IMR-90 (cell line): ENCODE measurements at regions not wholly inside any gene's neighbourhood (a gene's known extent, or its start where the extent isn't known, plus 50 kb on each side); places are given as distances from the start of the nearest gene placed in this dataset.

Experiments
- ATAC-seq: fragments of 200-7000 bp; cut with Tn5 transposase; 2 replicates; pipeline ENCODE4 v1.9.1; 2020; ENCODE audit warnings: low read depth, mild to moderate bottlenecking, moderate library complexity
- BruUV-seq: library from RNA; stranded (reverse); fragments of 400-500 nt; replicated peaks from 2 replicates; lab custom pipeline; 2021; lab: Mats Ljungman, UMichigan
- CTCF ChIA-PET: fragments of 300-600 bp; formaldehyde crosslinking; extraction: SDS; loops from one replicate; lab custom pipeline; 2021; ENCODE audit warnings: antibody characterized with exemption; lab: Yijun Ruan, JAX
- POLR2A ChIA-PET: fragments of 300-600 bp; sonication (Branson Sonifier 250); formaldehyde crosslinking; loops from one replicate; lab custom pipeline; 2022; ENCODE audit warnings: antibody characterized with exemption; ENCODE audit not compliant: unreplicated experiment; lab: Charles Lee
- DNase-seq: peaks from one replicate; pipeline ENCODE4 v3.0.0; 2013
- H2AFZ ChIP-seq: replicated peaks from 2 replicates; pipeline ENCODE3; 2013; ENCODE audit warnings: low read length, mild to moderate bottlenecking; ENCODE audit not compliant: poor library complexity
- H2AK5ac ChIP-seq: 2 replicates; pipeline ENCODE4 v1.6.1; 2013; ENCODE audit warnings: low read depth, low read length, inconsistent platforms
- H2AK9ac ChIP-seq: replicated peaks from 2 replicates; pipeline ENCODE3; 2013; ENCODE audit warnings: mild to moderate bottlenecking, low read depth, low read length, moderate library complexity; ENCODE audit not compliant: poor library complexity
- H2BK120ac ChIP-seq: 2 replicates; pipeline ENCODE4 v1.6.1; 2013; ENCODE audit warnings: low read depth, low read length, inconsistent platforms
- H2BK15ac ChIP-seq: 3 replicates; pipeline ENCODE4 v1.6.1; 2013; ENCODE audit warnings: low read depth, low read length, inconsistent platforms
- H2BK20ac ChIP-seq: 2 replicates; pipeline ENCODE4 v1.6.1; 2013; ENCODE audit warnings: low read depth, mild to moderate bottlenecking, inconsistent platforms, low read length, moderate library complexity
- H2BK5ac ChIP-seq: 2 replicates; pipeline ENCODE4 v1.6.1; 2013; ENCODE audit warnings: mild to moderate bottlenecking, low read depth, low read length, inconsistent platforms; ENCODE audit not compliant: poor library complexity, severe bottlenecking
- H3K14ac ChIP-seq: replicated peaks from 2 replicates; pipeline ENCODE4 v1.6.1; 2013; ENCODE audit warnings: low read depth, low read length, inconsistent platforms
- H3K18ac ChIP-seq: 2 replicates; pipeline ENCODE4 v1.6.1; 2013; ENCODE audit warnings: low read depth, low read length, control low read depth
- H3K23ac ChIP-seq: 2 replicates; pipeline ENCODE4 v1.6.1; 2013; ENCODE audit warnings: low read depth, low read length, inconsistent platforms
- H3K27ac ChIP-seq: 2 replicates; pipeline ENCODE4 v1.5.1; 2013; ENCODE audit warnings: mild to moderate bottlenecking, control low read depth, low read length; ENCODE audit not compliant: insufficient read depth
- H3K27me3 ChIP-seq: 2 replicates; pipeline ENCODE4 v1.6.1; 2013; ENCODE audit warnings: low read length; ENCODE audit not compliant: control insufficient read depth, insufficient read depth
- H3K36me3 ChIP-seq: 2 replicates; pipeline ENCODE4 v1.6.1; 2013; ENCODE audit warnings: low read length, mixed read lengths; ENCODE audit not compliant: control insufficient read depth, insufficient read depth
- H3K4ac ChIP-seq: 2 replicates; pipeline ENCODE4 v1.6.1; 2013; ENCODE audit warnings: low read depth, low read length, inconsistent platforms
- H3K4me1 ChIP-seq: 2 replicates; pipeline ENCODE4 v1.6.1; 2013; ENCODE audit warnings: low read length, mixed read lengths; ENCODE audit not compliant: control insufficient read depth, insufficient read depth
- H3K4me2 ChIP-seq: 2 replicates; pipeline ENCODE4 v1.6.1; 2013; ENCODE audit warnings: low read depth, mild to moderate bottlenecking, control low read depth, low read length, moderate library complexity
- H3K4me3 ChIP-seq: 2 replicates; pipeline ENCODE4 v1.5.1; 2013; ENCODE audit warnings: low read depth, mild to moderate bottlenecking, control low read depth, low read length, moderate library complexity; ENCODE audit not compliant: insufficient read depth
- H3K56ac ChIP-seq: 2 replicates; pipeline ENCODE4 v1.6.1; 2013; ENCODE audit warnings: low read length, inconsistent platforms; ENCODE audit not compliant: insufficient read depth; ENCODE audit errors: extremely low read depth
- H3K79me1 ChIP-seq, 2 experiments: 2 replicates each; pipeline ENCODE4 v1.6.1; 2013; ENCODE audit warnings: low read length in 2 of 2, inconsistent platforms in 1 of 2, low read depth in 1 of 2
- H3K9ac ChIP-seq: 2 replicates; pipeline ENCODE4 v1.6.1; 2013; ENCODE audit warnings: low read depth, low read length, control low read depth
- H3K9me1 ChIP-seq: 2 replicates; pipeline ENCODE4 v1.6.1; 2013; ENCODE audit warnings: low read length, inconsistent platforms; ENCODE audit not compliant: insufficient read depth
- H3K9me3 ChIP-seq: 2 replicates; pipeline ENCODE4 v1.6.1; 2013; ENCODE audit warnings: low read length; ENCODE audit not compliant: control insufficient read depth, insufficient read depth
- H4K20me1 ChIP-seq: 2 replicates; pipeline ENCODE4 v1.6.1; 2013; ENCODE audit warnings: low read length, inconsistent platforms; ENCODE audit not compliant: insufficient read depth
- H4K5ac ChIP-seq: 2 replicates; pipeline ENCODE4 v1.6.1; 2013; ENCODE audit warnings: mild to moderate bottlenecking, low read depth, low read length, control low read depth
- H4K8ac ChIP-seq, 2 experiments: 2 replicates each; pipeline ENCODE4 v1.6.1; 2013; ENCODE audit warnings: low read depth in 2 of 2, low read length in 2 of 2, control low read depth in 1 of 2, inconsistent platforms in 1 of 2
- H4K91ac ChIP-seq: 2 replicates; pipeline ENCODE4 v1.6.1; 2013; ENCODE audit warnings: low read depth, low read length, inconsistent platforms; ENCODE audit not compliant: insufficient read depth
- BHLHE40 ChIP-seq: fragments of 150-350 bp; IDR thresholded peaks from 2 replicates; pipeline ENCODE4 v1.6.1; 2016; ENCODE audit warnings: mild to moderate bottlenecking, low read depth, low read length
- CEBPB ChIP-seq: IDR thresholded peaks from 2 replicates; pipeline ENCODE4 v1.6.1; 2012; ENCODE audit warnings: low read depth, low read length, improper control_type of control experiment
- CHD1 ChIP-seq: IDR thresholded peaks from 2 replicates; pipeline ENCODE4 v1.6.1; 2012; ENCODE audit warnings: low read depth, low read length, improper control_type of control experiment
- CTCF ChIP-seq: conservative IDR thresholded peaks from 2 replicates; pipeline ENCODE4 v1.5.1; 2012; ENCODE audit warnings: mild to moderate bottlenecking, low read depth, low read length, improper control_type of control experiment
- ELK1 ChIP-seq: fragments of 150-350 bp; IDR thresholded peaks from 2 replicates; pipeline ENCODE4 v1.6.1; 2016; ENCODE audit warnings: low read depth, mild to moderate bottlenecking, low read length, moderate library complexity, borderline replicate concordance
- FOS ChIP-seq: fragments of 150-350 bp; IDR thresholded peaks from 2 replicates; pipeline ENCODE4 v1.6.1; 2016; ENCODE audit warnings: low read depth, low read length
- MAFK ChIP-seq: IDR thresholded peaks from 2 replicates; pipeline ENCODE4 v1.6.1; 2012; ENCODE audit warnings: low read depth, low read length, improper control_type of control experiment
- MAZ ChIP-seq: IDR thresholded peaks from 2 replicates; pipeline ENCODE4 v1.6.1; 2012; ENCODE audit warnings: low read depth, mild to moderate bottlenecking, low read length, improper control_type of control experiment, moderate library complexity, borderline replicate concordance
- MXI1 ChIP-seq: IDR thresholded peaks from 2 replicates; pipeline ENCODE4 v1.6.1; 2012; ENCODE audit warnings: low read depth, mild to moderate bottlenecking, low read length, moderate library complexity, borderline replicate concordance
- NFE2L2 ChIP-seq: fragments of 150-350 bp; IDR thresholded peaks from 2 replicates; pipeline ENCODE4 v1.6.1; 2016; ENCODE audit warnings: low read depth, mild to moderate bottlenecking, low read length
- POLR2A ChIP-seq: IDR thresholded peaks from 2 replicates; pipeline ENCODE4 v1.6.1; 2012; ENCODE audit warnings: mild to moderate bottlenecking, low read depth, low read length
- RAD21 ChIP-seq: IDR thresholded peaks from 2 replicates; pipeline ENCODE4 v1.6.1; 2012; ENCODE audit warnings: low read length, improper control_type of control experiment
- RCOR1 ChIP-seq: IDR thresholded peaks from 2 replicates; pipeline ENCODE4 v1.6.1; 2012; ENCODE audit warnings: mild to moderate bottlenecking, low read length, improper control_type of control experiment; ENCODE audit not compliant: insufficient replicate concordance
- RFX5 ChIP-seq: IDR thresholded peaks from 2 replicates; pipeline ENCODE4 v1.8.0; 2012; ENCODE audit warnings: low read depth, mild to moderate bottlenecking, low read length, moderate library complexity
- SMC3 ChIP-seq: fragments of 150-350 bp; IDR thresholded peaks from 2 replicates; pipeline ENCODE4 v1.6.1; 2016; ENCODE audit warnings: low read depth, mild to moderate bottlenecking, antibody characterized with exemption, low read length, moderate library complexity
- WGBS, 2 experiments: methylation state at CpG; one replicate each; pipeline versions ENCODE4 v1.1.5 to v1.1.7; 2013; ENCODE audit warnings: missing lambda C conversion rate in 2 of 2; ENCODE audit not compliant: insufficient read length in 1 of 2; ENCODE audit errors: extremely low coverage in 2 of 2; 5-methylcytosine and 5-hydroxymethylcytosine counted together
- dilution Hi-C: fragments of 300-500 bp; cut with HindIII; formaldehyde crosslinking; loops from one replicate; pipeline ENCODE4 v1.14.3; 2018; ENCODE audit warnings: low sequenced_read_pairs; ENCODE audit not compliant: unreplicated experiment
- in situ Hi-C: fragments of 300-500 bp; cut with MboI; formaldehyde crosslinking; loops from 3 replicates; pipeline ENCODE4 v1.14.3; 2019; ENCODE audit warnings: low sequenced_read_pairs, inconsistent platforms, mixed read lengths
- intact Hi-C: fragments of 100-400 bp; cut with micrococcal nuclease; formaldehyde crosslinking; loops from 2 replicates; pipeline ENCODE4 v1.10.0; 2022
- TF ChIP-seq, protein P1 (sequence below): fragments of 150-350 bp; IDR thresholded peaks from 2 replicates; pipeline ENCODE4 v1.6.1; 2017; ENCODE audit warnings: mild to moderate bottlenecking, antibody characterized with exemption, low read length, low read depth

- no peak overlapping the region for H2BK120ac ChIP-seq
- no peak overlapping the region for H3K27ac ChIP-seq
- no peaks in the 10 kb centered on the region for H3K4me1 ChIP-seq
- H3K79me1 ChIP-seq: no peaks in the 10 kb centered on the region
- no peak overlapping the region for H3K4me3 ChIP-seq
- H2BK20ac ChIP-seq: no peak overlapping the region
- H4K5ac ChIP-seq: no peak overlapping the region
- DNase-seq: no peak
- no TSS peak for BruUV-seq
- no peak overlapping the region for H2AK9ac ChIP-seq
- H3K23ac ChIP-seq: no peak overlapping the region
- CTCF ChIA-PET: no interaction called here
- in situ Hi-C loops: no loop called here
- POLR2A ChIA-PET: no interaction called here
- no peaks in the 10 kb centered on the region for H3K9me1 ChIP-seq
- no peak overlapping the region for H2AK5ac ChIP-seq
- H3K36me3 ChIP-seq: no peaks in the 10 kb centered on the region
- H3K9ac ChIP-seq: no peak overlapping the region
- H3K4ac ChIP-seq: no peak overlapping the region
- no peak overlapping the region for H3K4me2 ChIP-seq
- peaks cover 35% of the 10 kb centered on the region for H3K9me3 ChIP-seq
- no peak overlapping the region for H2BK15ac ChIP-seq
- no peak overlapping the region for H3K18ac ChIP-seq
- H3K14ac ChIP-seq: no peak overlapping the region
- no CpG with 5 or more reads among the region's 9 CpGs for WGBS, 2 experiments
- dilution Hi-C loops: no loop called here
- no peak overlapping the region for H4K91ac ChIP-seq
- ATAC-seq: no peak
- intact Hi-C loops: no loop called here
- H3K27me3 ChIP-seq: no peaks in the 10 kb centered on the region
- no peak overlapping the region for H2AFZ ChIP-seq
- H4K20me1 ChIP-seq: no peaks in the 10 kb centered on the region
- no peak overlapping the region for H3K56ac ChIP-seq
- no peak for TF ChIP-seq MXI1
- no peak for TF ChIP-seq RFX5
- TF ChIP-seq MAZ: no peak
- TF ChIP-seq FOS: no peak
- TF ChIP-seq CTCF: no peak
- no peak for TF ChIP-seq SMC3
- no peak for TF ChIP-seq NFE2L2
- TF ChIP-seq BHLHE40: no peak
- TF ChIP-seq CEBPB: no peak
- no peak for TF ChIP-seq ELK1
- no peak for TF ChIP-seq RAD21
- TF ChIP-seq, protein P1, sequence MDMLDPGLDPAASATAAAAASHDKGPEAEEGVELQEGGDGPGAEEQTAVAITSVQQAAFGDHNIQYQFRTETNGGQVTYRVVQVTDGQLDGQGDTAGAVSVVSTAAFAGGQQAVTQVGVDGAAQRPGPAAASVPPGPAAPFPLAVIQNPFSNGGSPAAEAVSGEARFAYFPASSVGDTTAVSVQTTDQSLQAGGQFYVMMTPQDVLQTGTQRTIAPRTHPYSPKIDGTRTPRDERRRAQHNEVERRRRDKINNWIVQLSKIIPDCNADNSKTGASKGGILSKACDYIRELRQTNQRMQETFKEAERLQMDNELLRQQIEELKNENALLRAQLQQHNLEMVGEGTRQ: no peak
- no peak for TF ChIP-seq MAFK
- TF ChIP-seq CHD1: no peak
- TF ChIP-seq RCOR1: no peak
- TF ChIP-seq POLR2A: no peak
- no peak overlapping the region for H4K8ac ChIP-seq
- no peak overlapping the region for H2BK5ac ChIP-seq
These were observed 250.2 kb downstream of the NPHP4 start for GRCh38 chr1:5742032-5742431.
